Suprapubic skin (tissue), 4 donors: ENCODE measurements at regions not wholly inside any gene's neighbourhood (a gene's known extent, or its start where the extent isn't known, plus 50 kb on each side); places are given as distances from the start of the nearest gene placed in this dataset.

Experiments used
- DNase-seq, 2 donors: peaks; one replicate each; pipeline ENCODE4 v3.0.0-alpha.2; 2019; ENCODE audit warnings: low spot score in 2 of 2
- H3K27ac ChIP-seq: fragments of 200-600 bp; sonication (generic); one replicate; pipeline ENCODE4 v1.5.1; 2019
- H3K27me3 ChIP-seq: fragments of 200-600 bp; sonication (generic); one replicate; pipeline ENCODE4 v1.5.1; 2019
- H3K36me3 ChIP-seq: fragments of 200-600 bp; sonication (generic); one replicate; pipeline ENCODE4 v1.5.1; 2019
- H3K4me1 ChIP-seq: fragments of 200-600 bp; sonication (generic); one replicate; pipeline ENCODE4 v1.5.1; 2019
- H3K4me3 ChIP-seq: fragments of 200-600 bp; sonication (generic); one replicate; pipeline ENCODE4 v1.5.1; 2019; ENCODE audit warnings: mild to moderate bottlenecking
- H3K9me3 ChIP-seq: fragments of 200-600 bp; sonication (generic); one replicate; pipeline ENCODE4 v1.5.1; 2019
- CTCF ChIP-seq, 2 donors: fragments of 200-600 bp in 1 of 2; fragments of 450-650 bp in 1 of 2; sonication (generic) in 1 of 2; IDR thresholded peaks; one replicate each; pipeline ENCODE4 v1.5.1; 2016 to 2019; ENCODE audit warnings: antibody characterized with exemption in 2 of 2, mild to moderate bottlenecking in 1 of 2, moderate library complexity in 1 of 2
- EP300 ChIP-seq: sonication (generic); formaldehyde crosslinking; IDR thresholded peaks from one replicate; pipeline ENCODE4 v1.6.1; 2017; ENCODE audit warnings: antibody characterized with exemption
- POLR2A ChIP-seq, 2 donors: fragments of 450-650 bp; IDR thresholded peaks; one replicate each; pipeline ENCODE4 v1.6.1; 2017; ENCODE audit warnings: antibody characterized with exemption in 2 of 2, mild to moderate bottlenecking in 2 of 2, moderate library complexity in 2 of 2
- POLR2AphosphoS5 ChIP-seq, 3 donors: sonication (generic); formaldehyde crosslinking; IDR thresholded peaks; one replicate each; pipeline ENCODE4 v1.6.1; 2017; ENCODE audit warnings: antibody characterized with exemption in 3 of 3
- WGBS: methylation state at CpG from one replicate; pipeline ENCODE4 v1.1.5; 2018; 5-methylcytosine and 5-hydroxymethylcytosine counted together

- TF ChIP-seq POLR2A (IDR thresholded peaks at IDR 0.05) (no peak), POLR2AphosphoS5 (IDR thresholded peaks at IDR 0.05) (no peak), CTCF (IDR thresholded peaks at IDR 0.05) (no peak), EP300 (no peak)
- no peak for DNase-seq
- 94% methylated on average over 3 of the region's 3 CpGs for WGBS
- Histone ChIP-seq H3K27me3 (no peaks in the 10 kb centered on the region), H3K27ac (no peak overlapping the region), H3K4me1 (no peaks in the 10 kb centered on the region), H3K36me3 (no peaks in the 10 kb centered on the region), H3K9me3 (no peaks in the 10 kb centered on the region), H3K4me3 (no peak overlapping the region)
Measured at GRCh38 chr7:42997611-42998010, 65.4 kb downstream of the MRPL32 start.

GRCh38 chr7:43004082-43004481 lies 71.9 kb downstream of the MRPL32 start:
- Histone ChIP-seq H3K36me3 (no peaks in the 10 kb centered on the region), H3K4me3 (no peak overlapping the region), H3K9me3 (no peaks in the 10 kb centered on the region), H3K27me3 (no peaks in the 10 kb centered on the region), H3K27ac (no peak overlapping the region), H3K4me1 (no peaks in the 10 kb centered on the region)
- TF ChIP-seq POLR2A (IDR thresholded peaks at IDR 0.05) (no peak), POLR2AphosphoS5 (IDR thresholded peaks at IDR 0.05) (no peak), EP300 (no peak), CTCF (IDR thresholded peaks at IDR 0.05) (no peak)
- no peak for DNase-seq

- 68% methylated on average over 2 of the region's 2 CpGs for WGBS
- no peak for DNase-seq
- TF ChIP-seq POLR2A (IDR thresholded peaks at IDR 0.05) = no peak
- no peak for TF ChIP-seq CTCF (IDR thresholded peaks at IDR 0.05)
- TF ChIP-seq POLR2AphosphoS5 (IDR thresholded peaks at IDR 0.05) = no peak
- TF ChIP-seq EP300 = no peak
- Histone ChIP-seq H3K4me3 (no peak overlapping the region), H3K27ac (no peak overlapping the region), H3K4me1 (no peaks in the 10 kb centered on the region), H3K27me3 (no peaks in the 10 kb centered on the region), H3K9me3 (no peaks in the 10 kb centered on the region), H3K36me3 (no peaks in the 10 kb centered on the region)
Measured at GRCh38 chr7:43006008-43006407, 73.8 kb downstream of the MRPL32 start.

- no peaks in the 10 kb centered on the region for H3K9me3 ChIP-seq
- H3K4me1 ChIP-seq = no peaks in the 10 kb centered on the region
- 77% methylated on average over 1 of the region's 1 CpG for WGBS
Measured at GRCh38 chr7:43010061-43010460, 77.9 kb downstream of the MRPL32 start.

GRCh38 chr7:43011879-43012278 lies 79.7 kb downstream of the MRPL32 start:
- H3K27ac ChIP-seq = no peak overlapping the region
- H3K27me3 ChIP-seq = peaks cover 4% of the 10 kb centered on the region
- TF ChIP-seq CTCF (IDR thresholded peaks at IDR 0.05) (no peak), POLR2AphosphoS5 (IDR thresholded peaks at IDR 0.05) (no peak), POLR2A (IDR thresholded peaks at IDR 0.05) (no peak), EP300 (no peak)
- 88% methylated on average over 2 of the region's 2 CpGs for WGBS
- DNase-seq = no peak
- H3K4me3 ChIP-seq = no peak overlapping the region
- no peaks in the 10 kb centered on the region for H3K36me3 ChIP-seq
- no peaks in the 10 kb centered on the region for H3K4me1 ChIP-seq
- no peaks in the 10 kb centered on the region for H3K9me3 ChIP-seq

More at GRCh38 chr7:43010061-43010460, 77.9 kb downstream of the MRPL32 start:
- TF ChIP-seq POLR2AphosphoS5 (IDR thresholded peaks at IDR 0.05) (no peak), POLR2A (IDR thresholded peaks at IDR 0.05) (no peak), EP300 (no peak), CTCF (IDR thresholded peaks at IDR 0.05) (no peak)
- peaks cover 4% of the 10 kb centered on the region for H3K27me3 ChIP-seq
- DNase-seq = no peak
- H3K4me3 ChIP-seq = no peak overlapping the region
- H3K27ac ChIP-seq = no peak overlapping the region
- no peaks in the 10 kb centered on the region for H3K36me3 ChIP-seq
